Breast epithelium (tissue), 4 donors: ENCODE measurements at regions not wholly inside any gene's neighbourhood (a gene's known extent, or its start where the extent isn't known, plus 50 kb on each side); places are given as distances from the start of the nearest gene placed in this dataset.

Source experiments
- DNase-seq, 2 donors: peaks; one replicate each; pipeline ENCODE4 v3.0.0-alpha.2; 2019; ENCODE audit warnings: low spot score in 2 of 2
- H3K27ac ChIP-seq, 2 donors: fragments of 200-600 bp; sonication (generic) in 1 of 2; one replicate each; pipeline ENCODE4 v1.5.1; 2016 to 2019; ENCODE audit warnings: mild to moderate bottlenecking in 1 of 2
- H3K27me3 ChIP-seq, 2 donors: fragments of 200-600 bp; sonication (generic) in 1 of 2; one replicate each; pipeline versions ENCODE4 v1.5.1 to v1.6.0; 2017 to 2019; ENCODE audit warnings: control low read depth in 1 of 2, mild to moderate bottlenecking in 1 of 2
- H3K36me3 ChIP-seq: fragments of 200-600 bp; one replicate; pipeline ENCODE4 v1.5.1; 2019
- H3K4me1 ChIP-seq, 2 donors: fragments of 200-600 bp; sonication (generic); one replicate each; pipeline ENCODE4 v1.5.1; 2016 to 2019; ENCODE audit warnings: control low read depth in 1 of 2
- H3K4me3 ChIP-seq, 3 donors: fragments of 200-600 bp; sonication (generic); 1 replicate in 2 of 3; 2 replicates in 1 of 3; pipeline ENCODE4 v1.5.1; 2016 to 2019; ENCODE audit warnings: mild to moderate bottlenecking in 3 of 3, moderate library complexity in 2 of 3
- H3K9me3 ChIP-seq, 2 donors: fragments of 200-600 bp; sonication (generic) in 1 of 2; one replicate each; pipeline ENCODE4 v1.5.1; 2016 to 2019; ENCODE audit warnings: control low read depth in 1 of 2
- CTCF ChIP-seq, 3 donors: fragments of 450-650 bp; IDR thresholded peaks; one replicate each; pipeline ENCODE4 v1.5.1; 2016 to 2017; ENCODE audit warnings: antibody characterized with exemption in 3 of 3, mild to moderate bottlenecking in 3 of 3, moderate library complexity in 3 of 3
- POLR2A ChIP-seq: fragments of 450-650 bp; IDR thresholded peaks from one replicate; pipeline ENCODE4 v1.6.1; 2016; ENCODE audit warnings: antibody characterized with exemption, mild to moderate bottlenecking, moderate library complexity
- POLR2AphosphoS5 ChIP-seq, 3 donors: sonication (generic); formaldehyde crosslinking; IDR thresholded peaks; one replicate each; pipeline ENCODE4 v1.6.1; 2017; ENCODE audit warnings: antibody characterized with exemption in 3 of 3
- intact Hi-C: fragments of 100-400 bp; cut with DNase I; formaldehyde crosslinking; loops from one replicate; pipeline ENCODE4 v1.15.1; 2023; ENCODE audit warnings: low total_unique reads

- H3K9me3 ChIP-seq: peaks cover 15 to 34% of the 10 kb centered on the region in 2 donors
- no peak overlapping the region for H3K27ac ChIP-seq
- H3K27me3 ChIP-seq: no peaks in the 10 kb centered on the region
- H3K36me3 ChIP-seq: no peaks in the 10 kb centered on the region
- no peak overlapping the region for H3K4me3 ChIP-seq
- H3K4me1 ChIP-seq: no peaks in the 10 kb centered on the region
- DNase-seq: no peak
- intact Hi-C loops: no loop called here
- no peak for TF ChIP-seq POLR2AphosphoS5 (IDR thresholded peaks at IDR 0.05)
- TF ChIP-seq CTCF (IDR thresholded peaks at IDR 0.05): no peak
- no peak for TF ChIP-seq POLR2A
Observed at GRCh38 chr7:22642454-22642853, 84.5 kb upstream of the IL6 start.

- TF ChIP-seq POLR2A: no peak
- TF ChIP-seq CTCF (IDR thresholded peaks at IDR 0.05): no peak
- no peak for TF ChIP-seq POLR2AphosphoS5 (IDR thresholded peaks at IDR 0.05)
- Histone ChIP-seq H3K4me1 (no peaks in the 10 kb centered on the region), H3K9me3 (peaks cover under 1 to 20% of the 10 kb centered on the region in 2 donors), H3K4me3 (no peak overlapping the region), H3K36me3 (no peaks in the 10 kb centered on the region), H3K27me3 (no peaks in the 10 kb centered on the region), H3K27ac (no peak overlapping the region)
- intact Hi-C loops: no loop called here
- no peak for DNase-seq
Observed at GRCh38 chr7:22640269-22640668, 86.7 kb upstream of the IL6 start.

- Histone ChIP-seq H3K4me1 (no peaks in the 10 kb centered on the region), H3K27ac (no peak overlapping the region), H3K27me3 (no peaks in the 10 kb centered on the region), H3K4me3 (no peak overlapping the region), H3K36me3 (no peaks in the 10 kb centered on the region), H3K9me3 (peaks cover 0 to 11% of the 10 kb centered on the region in 2 donors)
- TF ChIP-seq POLR2A: no peak
- no peak for TF ChIP-seq CTCF (IDR thresholded peaks at IDR 0.05)
- TF ChIP-seq POLR2AphosphoS5 (IDR thresholded peaks at IDR 0.05): no peak
- intact Hi-C loops: no loop called here
- no peak for DNase-seq
Observed at GRCh38 chr7:22639396-22639795, 87.6 kb upstream of the IL6 start.

- peak overlapping the region in 1 of 2 donors; percentile 57 for H3K27ac ChIP-seq
- H3K27me3 ChIP-seq: no peaks in the 10 kb centered on the region
- H3K4me3 ChIP-seq: no peak overlapping the region
- TF ChIP-seq CTCF (IDR thresholded peaks at IDR 0.05): no peak
- no peak for TF ChIP-seq POLR2A
- no peak for TF ChIP-seq POLR2AphosphoS5 (IDR thresholded peaks at IDR 0.05)
- intact Hi-C loops: no loop called here
- H3K9me3 ChIP-seq: no peaks in the 10 kb centered on the region
- H3K36me3 ChIP-seq: no peaks in the 10 kb centered on the region
- DNase-seq: no peak
- H3K4me1 ChIP-seq: no peaks in the 10 kb centered on the region
Observed at GRCh38 chr7:22635349-22635748, 91.7 kb upstream of the IL6 start.

- no peaks in the 10 kb centered on the region for H3K27me3 ChIP-seq
- H3K4me1 ChIP-seq: no peaks in the 10 kb centered on the region
- H3K9me3 ChIP-seq: no peaks in the 10 kb centered on the region
- H3K27ac ChIP-seq: no peak overlapping the region
- no peak overlapping the region for H3K4me3 ChIP-seq
- TF ChIP-seq POLR2A (no peak), POLR2AphosphoS5 (IDR thresholded peaks at IDR 0.05) (no peak), CTCF (IDR thresholded peaks at IDR 0.05) (no peak)
- no peak for DNase-seq
- intact Hi-C loops: no loop called here
- H3K36me3 ChIP-seq: no peaks in the 10 kb centered on the region
Observed at GRCh38 chr7:22633954-22634474, 93.0 kb upstream of the IL6 start.
